ENCODE measurements at regions not wholly inside any gene's neighbourhood (a gene's known extent, or its start where the extent isn't known, plus 50 kb on each side); places are given as distances from the start of the nearest gene placed in this dataset.

DNA sequence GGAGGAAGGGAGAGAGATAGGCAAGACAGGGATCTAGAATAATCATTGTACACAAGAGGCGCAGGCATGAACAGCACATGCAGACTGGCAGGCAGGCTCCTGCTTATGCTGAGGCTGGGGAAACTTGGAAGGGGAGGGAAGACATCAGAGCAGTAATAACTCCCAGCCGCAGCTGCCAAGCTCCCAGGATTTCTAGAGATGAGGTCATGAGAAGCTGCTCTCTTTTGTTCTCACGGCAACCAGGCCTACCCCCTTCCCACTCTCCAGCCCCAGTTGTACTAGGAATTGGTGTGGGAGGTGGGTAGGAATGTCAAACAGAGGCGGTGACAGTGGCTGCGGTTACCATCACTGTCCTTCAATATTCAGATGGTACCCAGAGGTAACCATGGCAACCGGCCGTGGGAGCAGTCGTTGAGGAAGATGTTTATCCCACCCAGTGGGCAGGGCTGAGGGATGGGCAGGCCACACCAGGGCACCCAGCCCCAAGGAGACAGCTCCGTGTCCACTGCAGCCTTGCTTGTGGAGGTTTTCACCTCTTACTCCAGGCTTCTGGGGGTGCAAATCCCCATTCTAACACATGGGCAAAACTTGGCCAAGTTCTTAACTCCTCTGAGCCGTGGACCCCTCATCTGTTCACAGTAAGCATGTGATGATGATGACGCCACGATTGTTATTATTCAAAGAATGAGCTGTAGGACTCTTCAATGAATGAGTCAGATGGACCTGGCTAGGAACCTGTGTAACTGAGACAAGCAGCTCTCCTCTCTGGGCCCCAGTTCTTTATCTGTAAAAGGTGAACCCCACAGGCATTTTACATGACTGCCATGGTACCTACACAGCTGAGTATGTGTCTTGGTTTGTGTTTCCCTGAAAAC lies 360.8 kb upstream of the PROK2 start:
- no peak for TF ChIP-seq POLR2A (IDR thresholded peaks at IDR 0.05; ENCODE audit: low read depth, low read length)
- FAIRE-seq (no peak), DNase-seq (ENCODE audit: insufficient read length, low spot score) (no peak)

DNA sequence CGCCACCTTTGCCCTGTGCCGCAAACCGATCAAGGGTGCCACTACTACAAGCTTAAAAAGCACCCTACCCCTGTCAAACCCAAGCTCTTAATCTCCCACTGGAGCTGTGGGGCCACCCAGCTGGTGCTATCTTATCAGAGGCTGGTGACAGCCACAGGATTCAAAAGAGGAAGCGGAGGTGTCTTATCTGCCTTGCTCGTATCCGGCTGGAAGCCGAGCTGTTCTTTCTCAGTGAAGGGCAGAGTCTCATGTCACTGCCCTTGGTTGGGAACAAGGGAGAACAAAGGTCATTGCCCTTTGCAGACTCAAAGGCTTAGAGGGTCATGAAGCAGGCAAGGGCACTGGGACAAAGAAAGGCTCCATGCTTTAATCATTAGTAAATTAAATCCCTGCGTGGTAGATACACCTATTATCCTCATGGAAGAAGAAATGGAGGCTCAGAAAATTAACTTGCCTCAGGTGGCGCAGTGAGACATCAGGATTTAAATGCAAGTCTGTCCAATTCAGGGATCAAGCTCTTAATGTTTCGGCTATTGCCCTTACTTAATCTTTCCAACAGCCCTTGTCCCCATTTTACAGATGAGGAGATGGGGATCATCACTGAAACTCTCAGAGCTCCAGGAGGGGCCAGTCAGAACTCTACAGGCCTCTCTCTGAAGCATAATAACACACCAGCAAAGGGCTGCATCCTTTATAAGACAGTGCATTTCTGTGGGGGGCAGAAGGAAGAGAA lies 360.0 kb upstream of the PROK2 start:
- TF ChIP-seq POLR2A (IDR thresholded peaks at IDR 0.05; ENCODE audit: low read depth, low read length): no peak
- FAIRE-seq: no peak
- no peak for DNase-seq (ENCODE audit: insufficient read length, low spot score)

DNA sequence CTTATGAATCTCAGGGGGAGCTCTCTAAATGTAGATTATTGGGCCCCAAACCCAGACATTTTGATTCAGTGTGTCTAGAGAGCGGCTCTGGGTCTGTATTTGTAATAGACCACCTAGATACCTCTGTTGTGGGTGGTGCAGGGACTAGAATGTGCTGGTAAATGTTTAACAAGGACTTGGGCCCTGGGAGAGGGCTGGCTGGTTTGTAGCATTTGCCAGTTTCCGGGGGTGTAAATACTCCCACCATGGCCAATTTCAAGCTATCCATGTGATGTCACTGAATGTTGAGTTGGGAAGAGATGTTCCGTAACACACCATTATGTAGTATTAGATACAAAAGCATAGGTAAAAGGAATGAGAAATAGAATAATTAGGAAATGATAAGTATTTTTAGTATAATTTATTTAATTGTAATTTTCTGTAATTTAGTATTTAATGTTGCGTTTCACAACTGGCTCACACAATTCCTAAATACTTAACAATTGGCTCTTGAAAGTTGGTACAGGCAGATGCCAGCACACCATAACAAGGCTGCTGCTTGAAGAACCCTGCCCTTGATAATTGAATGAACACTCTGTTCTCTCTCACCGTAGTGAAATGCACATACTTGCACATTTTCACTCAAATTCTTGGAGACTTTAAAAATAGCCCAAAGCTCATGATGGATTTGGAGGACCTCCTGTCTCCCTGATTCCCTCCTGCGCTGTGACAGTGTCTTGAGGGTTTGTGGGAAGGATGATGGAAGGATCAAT lies 359.2 kb upstream of the PROK2 start:
- FAIRE-seq (no peak), DNase-seq (ENCODE audit: insufficient read length, low spot score) (no peak)
- TF ChIP-seq POLR2A (IDR thresholded peaks at IDR 0.05; ENCODE audit: low read depth, low read length): no peak

DNA sequence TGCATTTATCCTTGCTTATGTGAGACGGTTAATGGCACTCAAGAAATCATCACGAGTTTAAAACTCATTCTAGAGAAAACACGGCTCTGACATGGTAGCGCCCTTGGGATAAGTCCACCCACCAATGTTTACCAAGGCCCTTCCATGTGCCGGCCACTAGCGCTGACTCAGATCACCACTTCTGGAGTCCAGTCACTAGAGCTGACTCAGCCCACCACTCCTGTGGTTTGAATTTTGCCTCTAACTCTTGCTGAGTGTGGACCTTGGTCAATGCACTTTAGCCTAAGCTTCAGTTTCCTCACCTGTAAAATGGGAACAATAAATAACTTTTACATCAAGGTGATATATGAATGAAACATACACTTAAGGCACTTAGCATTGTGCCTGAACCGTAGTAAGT lies 358.4 kb upstream of the PROK2 start:
- TF ChIP-seq POLR2A (IDR thresholded peaks at IDR 0.05; ENCODE audit: low read depth, low read length): no peak
- FAIRE-seq (no peak), DNase-seq (ENCODE audit: insufficient read length, low spot score) (peak; percentile 21)

DNA sequence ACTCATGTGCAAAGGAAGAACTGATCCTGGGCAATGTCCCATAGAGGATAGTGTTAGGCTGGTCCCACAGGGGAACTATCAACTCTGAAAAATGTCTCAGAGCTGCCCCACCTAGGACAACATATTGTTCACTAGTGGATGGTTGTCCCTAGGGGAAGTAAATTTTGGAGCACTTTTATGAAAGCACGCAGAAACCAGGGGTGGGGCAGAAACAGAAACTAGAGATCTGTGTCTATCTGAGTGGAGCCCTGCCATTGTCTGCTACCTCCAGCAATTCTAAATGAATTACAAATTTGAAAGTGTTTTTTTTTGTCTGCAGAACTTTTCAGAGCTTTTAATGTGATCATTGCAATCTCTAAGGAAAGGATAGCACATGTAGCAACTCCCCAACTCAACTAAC lies 357.1 kb upstream of the PROK2 start:
- TF ChIP-seq POLR2A (IDR thresholded peaks at IDR 0.05; ENCODE audit: low read depth, low read length): no peak
- no peak for FAIRE-seq
- DNase-seq (ENCODE audit: insufficient read length, low spot score): no peak

DNA sequence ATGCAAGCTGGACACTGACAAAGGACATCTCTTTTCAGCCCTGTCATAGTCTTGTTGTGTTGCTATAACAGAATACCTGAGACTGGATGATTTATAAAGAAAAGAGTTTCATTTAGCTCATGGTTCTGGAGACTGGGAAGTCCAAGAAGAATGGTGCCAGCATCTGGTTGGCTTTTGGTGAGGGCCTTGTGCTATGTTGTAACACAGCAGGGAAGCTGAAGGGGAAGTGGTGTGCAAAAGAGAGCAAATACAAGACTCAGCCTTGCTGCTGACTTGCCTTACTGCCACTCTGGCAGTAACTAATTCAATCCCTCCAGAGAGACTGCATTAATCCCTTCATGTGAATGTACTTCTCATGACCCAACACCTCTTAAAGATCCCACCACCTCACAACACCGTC lies 356.3 kb upstream of the PROK2 start:
- DNase-seq (ENCODE audit: insufficient read length, low spot score) (no peak), FAIRE-seq (no peak)
- no peak for TF ChIP-seq POLR2A (IDR thresholded peaks at IDR 0.05; ENCODE audit: low read depth, low read length)

DNA sequence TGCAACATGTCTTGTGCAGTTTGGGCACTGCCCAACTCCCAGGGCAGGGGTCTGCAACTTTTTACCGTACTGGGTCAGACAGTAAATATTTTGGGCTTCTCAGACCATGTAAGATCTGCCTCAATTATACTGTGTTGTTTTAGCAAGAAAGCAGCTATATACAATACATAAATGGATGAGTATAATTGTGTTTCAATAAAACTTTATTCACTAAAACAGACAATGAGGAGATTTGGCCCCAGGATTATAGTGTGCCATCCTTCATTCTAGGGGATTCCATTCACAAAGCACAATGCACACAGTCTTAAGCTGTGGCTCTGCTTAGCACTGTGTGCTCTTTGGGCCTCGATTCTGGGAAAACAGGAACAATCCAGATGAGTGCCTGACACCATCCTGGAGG lies 354.4 kb upstream of the PROK2 start:
- TF ChIP-seq POLR2A (IDR thresholded peaks at IDR 0.05; ENCODE audit: low read depth, low read length): no peak
- DNase-seq (ENCODE audit: insufficient read length, low spot score): no peak
- no peak for FAIRE-seq

DNA sequence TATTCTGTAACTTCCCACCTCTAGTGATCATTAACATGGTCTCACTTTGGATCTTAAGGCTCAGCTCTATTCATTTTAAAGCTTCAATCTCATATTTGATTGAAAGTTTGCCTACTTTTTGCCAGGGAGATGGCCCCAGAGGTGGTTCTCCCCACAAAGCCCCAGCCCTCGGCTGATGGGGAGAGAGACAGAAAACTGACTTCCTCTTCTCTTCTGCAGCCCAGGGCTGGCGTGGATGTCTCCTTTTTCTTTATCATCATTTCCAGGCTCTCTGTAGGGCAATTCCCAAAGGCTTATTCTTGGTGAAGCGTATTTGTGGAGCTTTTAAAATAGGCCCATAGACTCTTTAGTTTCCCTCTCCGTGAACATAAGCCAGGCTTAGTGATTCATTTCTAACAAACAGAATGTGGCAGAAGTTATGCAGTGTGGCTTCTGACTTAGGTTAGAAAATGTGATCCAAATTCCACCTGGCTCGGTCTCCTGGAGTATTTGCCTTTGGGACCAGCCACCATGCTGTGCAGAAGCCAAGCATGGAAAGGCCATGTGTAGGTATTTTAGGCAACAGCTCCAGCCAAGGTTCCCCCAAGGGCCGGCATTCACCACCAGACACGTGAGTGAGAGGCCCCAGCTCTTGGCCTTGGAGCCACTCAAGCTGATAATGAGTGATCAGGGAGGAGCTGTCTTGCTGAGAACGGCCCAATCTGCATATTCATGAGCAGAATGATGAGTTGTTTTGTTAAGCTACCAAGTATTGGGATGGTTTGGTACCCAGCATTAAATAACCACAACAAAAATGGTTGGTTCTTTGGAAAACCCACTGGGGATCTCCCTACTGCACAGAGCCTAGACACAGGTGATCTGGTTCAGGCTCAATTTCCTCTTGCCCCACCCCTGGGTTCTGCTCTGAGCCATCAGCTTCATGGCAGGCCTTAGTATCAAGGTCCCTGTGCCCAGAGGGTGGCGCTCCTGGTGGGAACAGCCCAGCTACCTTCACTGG lies 353.2 kb upstream of the PROK2 start:
- FAIRE-seq: no peak

DNA sequence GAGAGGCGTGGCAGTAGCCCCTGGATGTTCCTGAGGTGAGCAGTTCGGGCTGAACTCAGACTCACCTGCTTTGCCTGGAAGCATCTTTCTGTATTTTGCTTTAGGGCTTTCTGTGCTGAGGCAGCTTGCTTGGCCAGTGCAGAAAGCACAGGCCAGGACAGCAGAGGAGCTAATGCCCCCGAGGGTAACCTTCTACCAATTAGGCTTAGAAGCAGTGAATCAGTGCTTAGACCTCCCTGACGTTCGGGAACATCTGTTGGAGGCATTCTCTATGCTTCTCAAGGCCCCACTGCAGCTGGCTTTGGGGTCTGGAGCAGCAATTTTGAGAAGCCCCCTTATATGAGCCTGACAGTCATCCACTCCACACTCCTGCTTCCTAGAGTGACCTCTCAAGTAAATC lies 350.7 kb upstream of the PROK2 start:
- TF ChIP-seq POLR2A (IDR thresholded peaks at IDR 0.05; ENCODE audit: low read depth, low read length): no peak
- DNase-seq (ENCODE audit: insufficient read length, low spot score): no peak
- FAIRE-seq: no peak

More for the DNA sequence above, 353.2 kb upstream of the PROK2 start:
- no peak for DNase-seq (ENCODE audit: insufficient read length, low spot score)
- TF ChIP-seq POLR2A (IDR thresholded peaks at IDR 0.05; ENCODE audit: low read depth, low read length): no peak

DNA sequence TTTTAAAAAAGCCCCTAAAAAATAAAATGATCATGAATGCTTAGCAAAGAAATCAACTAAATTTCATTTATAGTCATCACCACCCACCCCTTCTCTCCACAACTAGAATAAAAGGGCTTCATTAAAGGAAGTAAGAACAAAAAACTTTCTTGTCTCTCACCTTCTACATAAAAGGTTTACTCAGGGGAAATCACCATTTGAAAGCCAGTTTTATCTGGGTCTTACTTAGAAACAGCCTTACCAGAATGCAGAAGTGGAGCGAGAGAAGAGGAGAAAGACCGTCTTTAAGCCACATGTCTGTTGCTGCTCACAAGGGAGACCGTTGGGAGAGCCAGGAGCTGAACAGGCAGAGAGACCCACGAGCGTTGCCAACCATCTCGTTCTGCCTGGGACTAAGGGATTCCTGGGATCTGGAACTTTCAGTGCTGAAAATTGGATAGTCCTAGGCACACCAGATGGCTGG lies 350.1 kb upstream of the PROK2 start:
- FAIRE-seq (no peak), DNase-seq (ENCODE audit: insufficient read length, low spot score) (no peak)
- no peak for TF ChIP-seq POLR2A (IDR thresholded peaks at IDR 0.05; ENCODE audit: low read depth, low read length)

DNA sequence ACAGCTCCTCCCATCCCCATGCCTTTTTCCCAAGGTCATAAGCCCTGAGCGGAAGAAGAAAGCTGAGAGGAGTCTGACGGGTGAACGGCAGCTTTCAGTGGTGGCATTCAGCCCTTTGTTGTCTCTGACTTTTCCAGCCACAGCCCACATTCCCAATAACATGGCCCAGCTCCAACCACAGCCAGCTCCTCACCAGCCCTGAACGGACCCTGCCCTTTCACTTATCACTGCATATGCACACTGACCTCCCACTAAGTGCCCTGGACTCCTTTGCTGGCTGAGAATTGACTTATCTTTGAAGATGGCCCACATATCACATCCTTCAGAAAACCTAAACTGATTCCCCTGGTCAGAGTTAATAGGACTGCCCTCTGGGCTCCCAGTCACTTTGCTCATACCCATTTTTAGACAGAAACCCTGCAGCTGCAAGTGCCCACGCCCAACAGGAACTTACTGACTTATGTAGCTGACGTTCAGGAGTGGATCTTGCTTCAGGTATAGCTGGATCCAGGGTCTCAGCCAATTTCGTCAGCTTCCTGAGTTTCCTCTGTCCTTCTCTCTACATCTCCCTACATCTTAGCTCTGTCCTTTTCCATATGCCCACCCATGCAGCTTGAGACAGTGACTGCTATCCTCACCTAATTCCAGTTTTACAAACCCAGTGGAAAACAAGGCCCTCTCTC lies 348.5 kb upstream of the PROK2 start:
- DNase-seq (ENCODE audit: insufficient read length, low spot score) (no peak), FAIRE-seq (no peak)
- TF ChIP-seq POLR2A (IDR thresholded peaks at IDR 0.05; ENCODE audit: low read depth, low read length): no peak

DNA sequence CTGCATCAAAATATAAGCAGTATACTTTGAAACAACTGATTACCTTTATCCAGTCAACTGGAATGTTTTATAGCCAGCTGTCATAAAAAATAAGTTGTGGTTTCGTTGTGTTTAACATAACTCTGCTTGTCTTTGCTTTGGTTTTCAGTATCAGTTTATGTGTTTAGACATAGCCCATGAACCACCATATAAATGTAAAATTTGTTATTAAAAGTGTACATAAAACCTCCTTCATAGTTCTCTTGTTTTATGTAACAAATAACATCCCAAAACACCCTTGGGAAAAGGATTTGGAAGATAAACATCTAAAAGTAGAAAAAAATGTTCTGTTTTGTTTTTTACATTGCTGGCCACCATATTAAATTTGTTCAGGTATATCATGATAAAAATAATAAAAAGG lies 347.0 kb upstream of the PROK2 start:
- no peak for TF ChIP-seq POLR2A (IDR thresholded peaks at IDR 0.05; ENCODE audit: low read depth, low read length)
- FAIRE-seq (no peak), DNase-seq (ENCODE audit: insufficient read length, low spot score) (no peak)

All from H54 (cell line).